Upper lobe of left lung (tissue), 4 donors: ENCODE measurements at regions not wholly inside any gene's neighbourhood (a gene's known extent, or its start where the extent isn't known, plus 50 kb on each side); places are given as distances from the start of the nearest gene placed in this dataset.

Experiments used
- POLR2AphosphoS5 ChIP-seq, 2 donors: sonication (generic); formaldehyde crosslinking; IDR thresholded peaks; one replicate each; pipeline ENCODE4 v1.5.1; 2017; ENCODE audit warnings: antibody characterized with exemption in 2 of 2
- TF ChIP-seq, protein P1 (sequence below), 6 experiments: fragments of 450-650 bp in 4 of 6; fragments of 200-600 bp in 2 of 6; sonication (generic) in 2 of 6; IDR thresholded peaks; one replicate each; pipeline ENCODE4 v1.5.1; 2016 to 2019; ENCODE audit warnings: antibody characterized with exemption in 6 of 6

DNA sequence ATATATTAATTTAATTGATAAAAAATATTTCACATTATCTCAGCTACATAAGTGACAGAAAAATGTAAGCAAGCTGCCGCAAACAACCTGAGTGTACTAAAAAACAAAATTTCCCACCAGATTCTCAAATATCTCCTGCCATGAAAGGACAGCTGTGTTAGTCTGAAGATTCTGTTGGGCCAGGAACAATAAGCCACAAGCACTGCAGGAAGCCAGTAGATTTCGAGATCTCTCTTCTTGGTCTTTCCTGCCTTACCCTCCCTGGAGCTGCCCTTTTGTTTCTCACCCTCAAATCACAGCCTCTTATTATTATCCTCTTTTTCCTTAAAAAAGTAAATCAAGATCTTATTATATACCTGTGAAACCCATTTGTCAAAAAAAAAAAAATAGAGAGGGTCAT lies 165.6 kb downstream of the EFNB2 start:
- TF ChIP-seq, protein P1, sequence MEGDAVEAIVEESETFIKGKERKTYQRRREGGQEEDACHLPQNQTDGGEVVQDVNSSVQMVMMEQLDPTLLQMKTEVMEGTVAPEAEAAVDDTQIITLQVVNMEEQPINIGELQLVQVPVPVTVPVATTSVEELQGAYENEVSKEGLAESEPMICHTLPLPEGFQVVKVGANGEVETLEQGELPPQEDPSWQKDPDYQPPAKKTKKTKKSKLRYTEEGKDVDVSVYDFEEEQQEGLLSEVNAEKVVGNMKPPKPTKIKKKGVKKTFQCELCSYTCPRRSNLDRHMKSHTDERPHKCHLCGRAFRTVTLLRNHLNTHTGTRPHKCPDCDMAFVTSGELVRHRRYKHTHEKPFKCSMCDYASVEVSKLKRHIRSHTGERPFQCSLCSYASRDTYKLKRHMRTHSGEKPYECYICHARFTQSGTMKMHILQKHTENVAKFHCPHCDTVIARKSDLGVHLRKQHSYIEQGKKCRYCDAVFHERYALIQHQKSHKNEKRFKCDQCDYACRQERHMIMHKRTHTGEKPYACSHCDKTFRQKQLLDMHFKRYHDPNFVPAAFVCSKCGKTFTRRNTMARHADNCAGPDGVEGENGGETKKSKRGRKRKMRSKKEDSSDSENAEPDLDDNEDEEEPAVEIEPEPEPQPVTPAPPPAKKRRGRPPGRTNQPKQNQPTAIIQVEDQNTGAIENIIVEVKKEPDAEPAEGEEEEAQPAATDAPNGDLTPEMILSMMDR (IDR thresholded peaks at IDR 0.05): no peak
- no peak for TF ChIP-seq POLR2AphosphoS5 (IDR thresholded peaks at IDR 0.05)
